Stimulated activated CD4-positive, alpha-beta T cell treated with anti-CD3 and anti-CD28 coated beads, Interleukin-1b, Interleukin-23, amount 100 ng/mL, for 24 hours (primary cell): ENCODE measurements at regions not wholly inside any gene's neighbourhood (a gene's known extent, or its start where the extent isn't known, plus 50 kb on each side); places are given as distances from the start of the nearest gene placed in this dataset.

Experiments
- DNase-seq, 4 experiments: peaks; one replicate each; pipeline ENCODE4 v3.0.0-alpha.2; 2020; ENCODE audit warnings: low read depth in 4 of 4, low spot score in 1 of 4

- DNase-seq: no peak
Measured at GRCh38 chr18:22844190-22844589, 88.9 kb upstream of the RBBP8 start.

DNA sequence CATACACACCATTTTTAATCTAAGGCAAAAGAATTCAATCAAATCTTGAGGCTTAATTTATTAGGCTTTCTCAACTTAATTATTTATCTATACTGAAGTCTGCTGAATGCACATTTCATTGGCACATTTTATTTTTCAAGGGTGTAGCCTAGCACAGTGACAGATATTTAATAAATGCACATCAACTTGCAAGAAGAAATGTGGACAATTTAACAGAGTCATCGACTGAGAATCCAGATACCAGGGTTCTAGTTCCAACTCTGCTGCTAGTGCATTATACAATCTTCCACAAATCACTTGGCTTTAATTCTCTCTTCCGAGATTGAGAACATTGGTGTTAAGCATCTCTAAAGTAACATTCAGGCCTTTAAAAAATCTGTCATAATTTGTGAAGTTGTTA, 88.5 kb upstream of the RBBP8 start:
- DNase-seq: no peak

DNA sequence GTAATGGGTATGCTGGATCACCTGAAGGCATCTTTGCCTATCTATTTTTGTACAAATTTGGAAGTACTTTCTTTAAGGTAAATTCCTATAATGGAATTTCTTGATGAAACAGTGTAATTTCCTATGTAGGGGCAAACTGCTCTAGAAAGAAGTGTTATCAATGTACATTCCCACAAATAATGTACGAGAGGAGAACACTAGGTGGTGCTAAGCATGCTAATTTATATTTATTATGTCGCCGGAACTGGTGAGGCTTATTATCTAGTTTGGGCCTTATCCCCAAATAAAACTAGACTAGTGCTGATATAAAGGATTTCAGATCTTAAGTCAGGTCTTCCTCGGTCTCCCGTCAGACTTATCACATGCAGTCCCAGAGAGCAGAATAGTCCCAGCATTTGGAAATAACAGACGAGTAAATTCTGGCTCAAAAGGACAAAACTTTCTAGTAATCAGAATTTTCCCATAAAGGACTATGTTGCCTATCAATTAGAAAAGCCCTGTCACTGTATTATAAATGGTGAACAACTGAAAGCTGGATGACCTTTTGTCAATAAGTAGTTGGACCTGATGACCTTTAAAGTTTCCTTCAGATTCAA, 86.9 kb upstream of the RBBP8 start:
- DNase-seq: no peak

DNA sequence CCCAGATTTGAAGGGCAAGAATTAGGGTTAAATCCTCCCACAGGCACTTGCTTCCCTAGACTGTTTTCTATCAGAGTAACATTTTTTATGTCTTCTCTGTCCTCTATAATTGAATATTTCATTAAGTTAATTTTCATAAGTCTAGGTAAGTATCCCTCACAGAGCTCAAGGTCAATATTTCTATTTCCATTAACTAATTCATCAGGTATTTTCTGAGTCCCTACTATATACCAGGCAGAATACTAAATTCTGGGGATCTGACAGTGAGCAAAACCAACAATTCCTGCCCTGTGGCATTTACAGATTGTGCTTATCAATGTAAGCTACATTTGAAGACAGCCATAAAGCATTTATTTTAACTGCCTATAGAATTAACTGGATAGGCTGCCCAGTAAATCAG, 86.4 kb upstream of the RBBP8 start:
- DNase-seq: no peak

DNA sequence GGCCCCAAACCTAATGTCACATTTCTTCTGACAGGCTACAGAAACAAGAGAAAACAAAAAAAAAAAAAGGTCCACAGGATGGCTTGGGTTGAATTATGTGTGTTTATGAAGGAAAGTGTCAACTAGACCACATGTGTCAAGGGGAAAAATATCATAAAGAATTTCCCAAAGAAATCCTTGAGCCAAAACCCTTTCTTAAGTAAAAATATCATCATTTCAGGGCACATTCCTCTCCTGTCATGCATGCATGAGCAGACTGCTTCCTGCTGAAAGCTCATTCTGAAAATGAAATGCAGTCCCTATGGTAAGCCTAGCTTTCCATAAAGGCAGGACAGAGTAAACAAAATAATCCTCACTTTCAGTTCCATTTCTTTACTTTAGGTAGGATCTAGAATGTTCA, 85.7 kb upstream of the RBBP8 start:
- DNase-seq: no peak

DNA sequence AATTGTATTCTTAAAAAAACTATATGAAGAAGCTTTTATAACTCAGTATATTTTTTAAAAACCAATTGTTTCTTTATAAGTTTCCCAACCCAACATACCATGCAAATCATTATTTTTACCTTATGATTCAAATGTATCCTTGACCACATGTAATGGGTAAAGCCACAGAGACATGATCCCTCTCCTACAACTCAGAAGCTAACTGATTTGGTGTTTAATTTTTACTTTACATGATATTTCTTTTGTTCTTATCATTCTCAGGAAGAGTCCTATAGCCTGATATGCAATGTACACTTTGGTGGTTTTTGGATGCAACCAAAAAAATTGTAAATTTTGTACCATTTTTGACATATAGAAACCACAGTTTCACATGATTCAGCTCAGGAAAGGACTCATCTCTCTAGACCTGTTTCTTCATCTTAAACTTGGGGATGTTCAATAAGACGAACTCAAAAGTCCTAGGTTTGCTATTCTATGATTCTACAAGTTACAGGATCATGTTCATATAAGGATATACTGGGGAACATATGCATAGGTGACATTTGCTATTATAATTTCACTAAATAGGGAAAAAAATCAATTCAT, 85.2 kb upstream of the RBBP8 start:
- no peak for DNase-seq

- DNase-seq: no peak
Measured at GRCh38 chr18:22848615-22849014, 84.5 kb upstream of the RBBP8 start.

DNA sequence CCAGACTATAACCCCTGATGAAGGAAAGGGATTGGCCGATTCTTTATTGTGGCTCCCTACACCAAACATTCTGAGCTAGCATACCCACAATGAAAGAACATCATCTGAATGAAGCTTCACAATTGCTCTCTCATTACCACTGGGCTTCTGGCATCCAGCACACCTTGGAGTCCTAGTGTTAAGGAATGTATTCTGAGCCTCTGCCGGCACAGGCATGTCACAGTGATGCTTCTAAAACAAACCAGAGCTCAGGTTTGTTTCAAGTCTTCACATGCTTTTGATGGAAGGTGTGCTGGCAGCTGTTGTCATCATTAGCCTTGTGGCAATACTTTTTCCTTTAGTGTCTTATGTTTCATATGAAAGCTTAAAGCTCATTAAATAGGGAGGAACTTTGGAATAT, 76.3 kb upstream of the RBBP8 start:
- DNase-seq: no peak

- DNase-seq: no peak
Measured at GRCh38 chr18:22858121-22858520, 75.0 kb upstream of the RBBP8 start.

DNA sequence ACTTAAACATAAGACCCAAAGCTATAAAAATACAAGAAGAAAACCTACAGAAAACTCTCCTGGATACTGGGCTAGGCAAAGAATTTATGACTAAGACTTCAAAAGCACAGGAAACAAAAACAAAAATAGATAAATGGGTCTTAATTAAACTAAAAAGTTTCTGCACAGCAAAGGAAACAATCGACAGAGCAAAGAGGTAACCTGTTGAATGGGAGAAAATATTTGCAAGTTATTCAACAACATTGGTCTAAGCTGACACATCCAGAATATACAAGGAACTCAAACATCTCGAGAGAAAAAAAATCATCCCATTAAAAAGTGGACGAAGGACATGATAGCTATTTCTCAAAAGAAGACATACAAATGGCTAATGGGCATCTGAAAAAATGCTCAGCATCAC, 72.3 kb upstream of the RBBP8 start:
- no peak for DNase-seq

GRCh38 chr18:22865354-22866116, 67.6 kb upstream of the RBBP8 start:
- no peak for DNase-seq

DNA sequence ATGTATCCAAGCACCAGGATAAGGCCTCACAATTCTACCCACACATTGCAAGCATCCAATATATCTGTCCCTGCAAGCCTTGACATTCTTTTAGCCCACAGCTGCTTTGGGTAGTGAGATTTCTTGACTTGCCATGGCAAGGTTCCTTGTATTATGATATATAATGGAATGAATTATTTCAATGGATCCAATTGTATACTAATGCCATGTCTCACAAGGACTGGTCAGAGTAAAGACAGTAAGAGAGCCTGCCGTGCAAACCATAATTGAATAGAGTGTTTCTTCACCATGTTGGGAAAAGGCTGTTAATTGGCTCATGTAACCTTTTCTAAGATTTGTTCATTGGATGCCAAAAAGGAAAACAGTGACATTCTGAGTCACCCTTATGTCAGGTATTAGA, 64.3 kb upstream of the RBBP8 start:
- DNase-seq: no peak

GRCh38 chr18:22871809-22872525, 61.2 kb upstream of the RBBP8 start:
- no peak for DNase-seq

DNA sequence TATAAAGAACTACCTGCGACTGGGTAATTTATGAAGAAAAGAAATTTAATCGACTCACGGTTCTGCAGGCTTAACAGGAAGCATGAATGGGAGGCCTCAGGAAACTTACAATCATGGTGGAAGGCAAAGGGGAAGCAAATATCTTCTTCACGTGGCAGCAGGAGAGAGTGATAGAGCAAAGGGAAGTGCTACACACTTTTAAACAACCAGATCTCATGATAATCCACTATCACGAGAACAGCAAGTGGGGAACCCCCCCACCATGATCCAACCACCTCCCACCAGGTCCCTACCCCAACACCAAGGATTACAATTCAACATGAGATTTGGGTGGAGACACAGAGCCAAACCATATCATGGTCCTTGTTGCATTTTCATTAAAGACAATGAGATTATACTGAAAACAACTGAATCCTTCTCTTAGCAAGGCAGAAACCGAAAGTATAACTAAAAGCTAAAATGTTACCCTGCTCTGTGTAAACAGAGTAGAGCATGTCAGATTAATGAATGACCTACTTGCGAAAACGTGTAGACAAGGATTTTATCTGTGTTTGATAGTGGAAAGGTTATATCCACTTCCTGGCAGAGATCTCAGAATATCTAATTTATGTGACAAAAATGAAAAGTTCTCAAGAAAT, 60.1 kb upstream of the RBBP8 start:
- DNase-seq: no peak

GRCh38 chr18:22879293-22879692, 53.8 kb upstream of the RBBP8 start:
- no peak for DNase-seq

DNA sequence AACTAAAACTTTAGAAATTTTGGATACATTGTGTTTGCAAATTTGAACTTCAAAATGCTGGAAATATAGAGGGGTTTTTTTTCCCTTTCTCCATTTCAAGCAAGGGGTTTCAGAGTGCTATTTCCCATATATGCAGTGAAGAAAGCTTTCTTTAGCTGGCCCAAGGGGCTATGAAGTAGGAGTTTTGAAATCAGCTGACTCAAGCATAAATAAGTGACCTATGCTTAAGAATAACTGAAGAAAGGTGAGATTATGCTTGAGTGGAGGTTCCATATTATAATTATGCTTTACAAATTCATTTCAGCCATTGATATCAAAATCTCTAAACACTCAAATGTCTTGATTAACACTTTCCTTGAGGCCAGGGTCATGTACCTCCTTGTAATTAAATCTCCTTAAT, 51.0 kb upstream of the RBBP8 start:
- DNase-seq: no peak

GRCh38 chr18:22883179-22883578, 49.9 kb upstream of the RBBP8 start:
- no peak for DNase-seq
